ENCODE measurements at regions not wholly inside any gene's neighbourhood (a gene's known extent, or its start where the extent isn't known, plus 50 kb on each side); places are given as distances from the start of the nearest gene placed in this dataset.

DNA sequence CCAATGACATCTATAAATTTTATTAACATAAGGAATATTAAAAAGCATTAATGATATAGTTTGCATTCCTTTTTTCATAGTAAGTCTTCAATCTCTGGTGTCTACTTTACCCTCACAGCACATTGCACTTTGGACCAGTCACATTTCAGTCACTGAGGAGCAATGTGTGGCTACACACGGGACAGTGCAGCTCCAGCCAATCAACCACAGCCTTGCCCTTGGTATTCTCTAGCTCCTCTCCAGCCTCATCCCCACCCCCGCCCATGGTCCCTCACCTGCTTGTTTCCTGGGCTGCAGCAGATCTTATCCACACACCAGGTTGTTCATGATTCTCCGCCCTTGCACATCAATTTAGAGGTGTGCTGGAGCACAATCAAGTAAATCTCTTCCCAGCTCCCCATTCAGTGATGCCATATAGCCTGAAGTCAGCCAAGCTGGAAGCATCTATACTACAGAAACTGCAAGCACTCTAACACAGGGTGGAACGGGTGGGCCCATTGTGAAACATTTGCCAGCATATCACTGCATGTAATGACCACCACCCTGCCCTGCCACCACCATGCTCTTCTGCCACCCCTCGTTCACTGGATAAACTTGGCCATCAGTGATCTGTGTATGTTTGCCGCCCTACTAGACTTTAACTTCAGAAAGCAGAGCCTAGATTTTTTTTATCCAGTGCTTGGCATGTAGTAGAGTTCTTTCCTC, 93.0 kb upstream of the SLC44A3 start:
- no peaks in the 10 kb centered on the region for H3K9me3 Mint-ChIP-seq
- no peak for DNase-seq
- no peak overlapping the region for H3K4me3 Mint-ChIP-seq
- ATAC-seq (ENCODE audit: low read depth): no peak
- POLR2A ChIA-PET: no interaction called here
- no peaks in the 10 kb centered on the region for H3K4me1 Mint-ChIP-seq
- peaks cover 13% of the 10 kb centered on the region for H3K27me3 Mint-ChIP-seq
- no peak overlapping the region for H3K27ac Mint-ChIP-seq
- no peaks in the 10 kb centered on the region for H3K36me3 Mint-ChIP-seq

DNA sequence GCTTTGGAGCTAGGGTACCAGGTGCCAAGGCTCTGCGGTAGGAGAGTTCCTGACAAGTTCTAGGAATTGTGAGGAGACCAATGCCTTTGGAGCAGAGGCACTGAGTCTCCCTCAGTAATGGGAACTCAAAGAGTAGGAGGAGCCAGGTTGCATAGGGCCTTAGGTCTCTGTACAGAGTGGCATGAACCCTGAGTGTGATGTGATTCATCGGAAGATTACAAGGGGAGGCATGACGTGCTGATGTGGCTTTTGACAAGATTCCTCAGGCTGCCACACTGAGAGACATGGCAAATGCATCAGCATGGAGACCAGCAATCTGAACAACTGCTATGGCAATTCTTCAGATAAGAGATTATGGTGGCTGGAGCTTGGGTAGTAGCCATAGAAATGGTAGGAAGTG, 94.6 kb upstream of the SLC44A3 start:
- H3K4me3 Mint-ChIP-seq: no peak overlapping the region
- no peaks in the 10 kb centered on the region for H3K36me3 Mint-ChIP-seq
- H3K27me3 Mint-ChIP-seq: peaks cover 17% of the 10 kb centered on the region
- H3K4me1 Mint-ChIP-seq: peaks cover 4% of the 10 kb centered on the region
- no peaks in the 10 kb centered on the region for H3K9me3 Mint-ChIP-seq
- no peak overlapping the region for H3K27ac Mint-ChIP-seq
- POLR2A ChIA-PET: no interaction called here
- DNase-seq (no peak), ATAC-seq (ENCODE audit: low read depth) (no peak)

DNA sequence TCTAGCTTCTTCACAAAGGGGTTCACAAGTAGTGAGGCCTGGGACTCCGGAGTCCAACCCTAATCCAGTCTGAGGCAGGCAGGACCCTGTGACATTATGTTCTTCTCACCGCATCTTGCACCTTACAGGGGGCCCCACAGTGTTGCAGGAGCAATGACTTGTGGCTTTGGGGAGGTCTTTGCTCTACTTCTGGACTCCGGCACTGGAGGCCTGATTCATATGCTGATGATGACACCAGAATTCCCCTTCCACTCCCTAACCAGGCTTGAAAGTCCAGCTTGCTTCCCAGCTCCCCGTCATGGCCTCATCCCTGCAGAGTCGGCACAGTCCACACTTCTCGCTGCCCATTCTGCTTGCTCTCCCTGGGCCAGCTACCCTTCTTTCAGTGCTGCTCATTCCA, 96.3 kb upstream of the SLC44A3 start:
- no peaks in the 10 kb centered on the region for H3K36me3 Mint-ChIP-seq
- no peak overlapping the region for H3K27ac Mint-ChIP-seq
- H3K27me3 Mint-ChIP-seq: peaks cover 17% of the 10 kb centered on the region
- POLR2A ChIA-PET: no interaction called here
- DNase-seq (no peak), ATAC-seq (ENCODE audit: low read depth) (no peak)
- H3K4me3 Mint-ChIP-seq: no peak overlapping the region
- H3K9me3 Mint-ChIP-seq: no peaks in the 10 kb centered on the region
- peaks cover 8% of the 10 kb centered on the region for H3K4me1 Mint-ChIP-seq

DNA sequence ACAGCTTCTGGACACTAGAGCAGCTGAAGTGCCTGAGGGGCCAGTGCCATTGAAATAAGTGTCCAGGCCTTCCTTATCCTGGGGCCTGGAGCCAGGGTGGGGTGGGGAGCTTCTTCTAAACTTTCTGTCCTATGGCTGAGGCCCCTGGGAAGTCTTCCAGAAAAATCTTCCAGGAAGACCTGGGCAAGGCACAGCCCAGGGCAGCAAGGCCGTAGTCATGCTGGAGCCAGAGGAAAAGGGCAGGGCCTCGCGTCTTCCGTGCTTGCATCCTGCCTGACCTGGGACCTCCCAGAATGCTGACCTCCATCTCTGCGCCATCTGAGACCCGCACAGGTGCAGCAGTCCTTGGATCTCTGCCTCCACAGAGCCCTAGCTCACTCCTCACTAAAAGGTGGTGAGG, 96.7 kb upstream of the SLC44A3 start:
- POLR2A ChIA-PET: no interaction called here
- H3K4me3 Mint-ChIP-seq: no peak overlapping the region

DNA sequence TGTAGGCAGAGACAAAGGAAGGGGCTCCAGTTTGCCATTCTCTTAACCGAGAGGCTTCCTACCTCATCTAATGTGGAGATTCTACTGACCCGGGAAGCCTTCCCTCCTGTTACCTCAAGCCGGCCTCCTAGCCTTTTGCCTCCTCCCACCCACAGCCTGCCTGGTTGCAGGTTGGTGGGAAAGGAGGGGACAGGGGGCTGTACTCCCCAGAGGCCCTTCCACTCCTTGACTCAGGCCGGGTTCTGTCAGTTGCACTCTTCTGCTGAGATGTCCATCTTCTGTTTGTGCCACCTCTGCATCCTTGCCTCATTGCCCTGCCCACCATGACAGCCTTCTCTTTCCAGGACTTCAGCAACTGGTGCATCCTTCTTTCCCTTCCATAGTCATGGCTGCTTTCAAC, 98.0 kb upstream of the SLC44A3 start:
- Mint-ChIP-seq H3K27me3 (peaks cover 18% of the 10 kb centered on the region), H3K4me3 (no peak overlapping the region), H3K4me1 (peaks cover 8% of the 10 kb centered on the region), H3K36me3 (no peaks in the 10 kb centered on the region), H3K9me3 (no peaks in the 10 kb centered on the region), H3K27ac (no peak overlapping the region)
- DNase-seq (no peak), ATAC-seq (ENCODE audit: low read depth) (no peak)
- POLR2A ChIA-PET: no interaction called here

More for the DNA sequence above, 96.7 kb upstream of the SLC44A3 start:
- DNase-seq: no peak
- peaks cover 8% of the 10 kb centered on the region for H3K4me1 Mint-ChIP-seq
- peaks cover 21% of the 10 kb centered on the region for H3K27me3 Mint-ChIP-seq
- H3K27ac Mint-ChIP-seq: no peak overlapping the region
- H3K36me3 Mint-ChIP-seq: no peaks in the 10 kb centered on the region
- H3K9me3 Mint-ChIP-seq: no peaks in the 10 kb centered on the region
- ATAC-seq (ENCODE audit: low read depth): no peak

DNA sequence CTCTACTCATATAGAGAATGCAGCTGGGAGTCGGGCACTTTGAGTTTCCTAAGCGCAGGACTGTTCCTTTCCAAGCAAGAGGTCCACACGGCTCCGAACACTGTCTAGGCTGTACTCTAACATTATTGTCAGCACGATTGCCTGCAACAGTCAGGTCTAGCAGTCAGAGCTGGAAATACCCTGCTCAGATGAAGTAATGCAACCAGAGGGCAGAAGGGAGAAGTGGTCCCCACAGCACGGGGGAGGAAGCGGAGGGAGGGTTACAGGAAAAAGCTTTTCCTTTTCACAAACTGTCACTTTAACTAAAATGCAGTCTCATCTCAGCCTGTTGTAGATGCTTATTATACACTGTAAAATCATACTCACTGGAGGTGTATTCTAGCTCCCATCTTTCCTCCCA, 98.9 kb upstream of the SLC44A3 start:
- DNase-seq (no peak), ATAC-seq (ENCODE audit: low read depth) (no peak)
- Mint-ChIP-seq H3K4me3 (no peak overlapping the region), H3K4me1 (peaks cover 8% of the 10 kb centered on the region), H3K9me3 (no peaks in the 10 kb centered on the region), H3K27ac (no peak overlapping the region), H3K36me3 (no peaks in the 10 kb centered on the region), H3K27me3 (peaks cover 22% of the 10 kb centered on the region)
- POLR2A ChIA-PET: no interaction called here

DNA sequence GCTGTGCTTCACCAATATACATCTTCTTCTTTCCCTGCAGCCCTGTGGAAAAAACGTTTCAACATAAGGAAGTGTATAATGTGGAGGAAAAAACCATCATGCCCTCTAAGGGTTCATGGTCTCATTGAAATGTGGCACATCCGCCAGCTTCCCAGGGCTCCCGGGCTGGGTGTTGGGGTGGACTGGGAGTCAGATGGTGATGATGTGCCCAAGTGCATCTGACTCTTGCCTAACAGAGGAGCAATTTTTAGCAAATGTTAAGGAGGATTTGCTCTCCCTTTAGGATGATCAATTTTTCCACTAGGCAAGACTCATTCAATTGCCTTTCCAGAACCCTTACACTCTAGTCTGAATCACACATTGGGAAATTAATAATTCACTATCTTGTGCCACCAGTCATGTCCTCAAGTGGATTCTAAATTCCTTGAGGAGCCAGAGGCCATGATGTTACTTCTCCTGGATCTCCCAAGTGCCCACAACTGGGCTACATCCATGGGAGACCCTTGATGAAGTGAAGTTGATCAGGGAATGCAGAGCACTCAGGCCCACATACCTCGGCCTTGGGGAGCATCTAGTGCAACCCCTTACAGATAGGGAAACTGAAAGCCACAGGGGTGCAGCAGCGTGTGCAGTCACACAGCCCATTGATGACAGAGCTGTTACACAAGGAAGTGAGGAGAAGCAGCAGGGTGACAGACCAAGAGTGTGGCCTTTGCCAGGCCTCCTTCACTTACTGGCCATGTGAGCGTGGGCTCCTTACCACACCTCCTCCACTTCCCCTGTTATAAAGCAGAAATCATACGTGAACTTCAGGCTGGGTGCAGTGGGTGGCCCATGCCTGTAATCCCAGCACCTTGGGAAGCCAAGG, 100.0 kb upstream of the SLC44A3 start:
- Mint-ChIP-seq H3K9me3 (no peaks in the 10 kb centered on the region), H3K4me1 (peaks cover 8% of the 10 kb centered on the region), H3K36me3 (no peaks in the 10 kb centered on the region), H3K27ac (no peak overlapping the region), H3K27me3 (peaks cover 23% of the 10 kb centered on the region), H3K4me3 (no peak overlapping the region)
- POLR2A ChIA-PET: no interaction called here
- ATAC-seq (ENCODE audit: low read depth): peak; percentile 93
- no peak for DNase-seq

DNA sequence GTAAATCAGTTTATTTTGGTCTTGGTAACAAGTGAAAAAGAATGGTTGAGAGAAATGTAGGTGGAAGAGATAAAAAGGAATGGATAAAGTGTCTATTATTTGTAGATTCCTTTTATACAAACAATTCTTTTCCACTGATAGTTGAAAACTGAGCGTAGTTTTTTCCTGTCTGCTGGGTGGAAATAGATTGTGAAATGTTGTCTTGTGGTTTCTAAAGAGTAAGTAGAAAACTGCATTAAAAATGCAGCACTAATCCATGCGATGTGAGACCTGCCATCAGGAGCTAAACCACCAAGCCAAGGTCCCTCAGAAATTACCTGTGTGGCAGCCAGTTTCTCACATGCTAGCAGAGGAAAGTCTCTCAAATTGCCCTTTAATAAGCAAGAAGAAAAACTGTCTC, 103.2 kb upstream of the SLC44A3 start:
- Mint-ChIP-seq H3K36me3 (no peaks in the 10 kb centered on the region), H3K27ac (no peak overlapping the region)

DNA sequence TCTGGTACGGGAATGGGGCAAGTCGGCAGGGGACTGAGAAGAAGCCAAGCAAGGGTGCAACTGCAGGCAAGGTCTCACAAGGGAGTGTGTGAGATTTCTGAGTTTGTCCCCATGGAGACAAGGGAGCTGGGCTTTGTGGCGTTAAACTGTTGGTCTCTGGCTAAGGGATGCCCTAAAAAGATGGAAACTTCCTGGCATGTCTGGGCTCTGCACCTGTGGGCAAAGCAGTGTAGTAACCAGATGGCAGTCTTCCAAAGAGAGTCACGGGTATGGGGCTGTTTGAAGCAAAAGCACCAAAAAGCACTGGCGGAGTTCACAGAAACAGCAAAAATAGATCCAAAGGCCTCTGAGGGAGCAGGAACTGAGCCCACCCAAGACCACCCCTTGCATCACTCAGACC, 104.8 kb upstream of the SLC44A3 start:
- Mint-ChIP-seq H3K4me3 (no peak overlapping the region), H3K9me3 (no peaks in the 10 kb centered on the region), H3K4me1 (peaks cover 6% of the 10 kb centered on the region), H3K27me3 (peaks cover 19% of the 10 kb centered on the region), H3K27ac (no peak overlapping the region), H3K36me3 (no peaks in the 10 kb centered on the region)
- no peak for DNase-seq
- POLR2A ChIA-PET: no interaction called here
- no peak for ATAC-seq (ENCODE audit: low read depth)

More for the DNA sequence above, 103.2 kb upstream of the SLC44A3 start:
- POLR2A ChIA-PET: no interaction called here
- no peak overlapping the region for H3K4me3 Mint-ChIP-seq
- H3K4me1 Mint-ChIP-seq: peaks cover 11% of the 10 kb centered on the region
- no peak for ATAC-seq (ENCODE audit: low read depth)
- peaks cover 22% of the 10 kb centered on the region for H3K27me3 Mint-ChIP-seq
- no peaks in the 10 kb centered on the region for H3K9me3 Mint-ChIP-seq
- DNase-seq: no peak

DNA sequence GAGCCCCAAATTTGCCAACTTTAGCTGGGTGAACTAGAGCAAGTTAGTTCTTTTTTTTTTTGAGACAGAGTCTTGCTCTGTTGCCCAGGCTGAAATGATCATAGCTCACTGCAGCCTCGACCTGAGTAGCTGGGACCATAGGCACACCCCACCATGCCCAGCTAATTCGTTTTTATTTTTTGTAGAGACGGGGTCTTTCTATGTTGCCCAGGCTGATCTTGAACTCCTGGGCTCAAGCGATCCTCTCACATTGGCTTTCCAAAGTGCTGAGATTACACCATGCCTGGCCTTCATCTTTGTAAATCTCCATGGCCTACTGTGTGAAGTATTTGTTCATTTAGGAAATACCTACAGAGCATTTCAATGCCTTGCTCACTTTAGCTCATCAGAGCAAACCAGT, 105.6 kb upstream of the SLC44A3 start:
- peaks cover 3% of the 10 kb centered on the region for H3K4me1 Mint-ChIP-seq
- H3K4me3 Mint-ChIP-seq: no peak overlapping the region
- no peaks in the 10 kb centered on the region for H3K36me3 Mint-ChIP-seq
- H3K27ac Mint-ChIP-seq: no peak overlapping the region
- peaks cover 19% of the 10 kb centered on the region for H3K27me3 Mint-ChIP-seq
- POLR2A ChIA-PET: no interaction called here
- H3K9me3 Mint-ChIP-seq: no peaks in the 10 kb centered on the region
- DNase-seq (no peak), ATAC-seq (ENCODE audit: low read depth) (no peak)

DNA sequence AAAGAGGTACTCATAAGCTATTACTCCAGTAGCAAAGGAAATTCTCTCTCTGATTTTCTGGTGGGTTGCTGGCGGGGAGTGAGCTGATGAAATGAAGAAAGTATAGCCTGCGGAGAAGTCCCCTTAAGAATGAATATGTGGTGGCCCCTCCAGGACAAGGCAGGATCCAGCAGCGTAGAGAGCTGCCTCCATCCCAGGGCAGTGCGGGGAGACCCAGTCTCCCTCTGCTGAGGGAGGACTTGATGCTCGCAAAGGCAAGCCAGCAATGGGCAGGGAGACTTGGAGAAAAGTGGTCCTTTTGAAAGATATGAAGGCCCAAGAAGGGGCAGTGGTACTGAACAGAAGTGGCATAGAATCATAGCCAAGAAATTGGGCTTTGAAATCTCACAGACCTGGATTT, 106.0 kb upstream of the SLC44A3 start:
- Mint-ChIP-seq H3K36me3 (no peaks in the 10 kb centered on the region), H3K27me3 (peaks cover 18% of the 10 kb centered on the region), H3K4me1 (peaks cover 3% of the 10 kb centered on the region), H3K9me3 (no peaks in the 10 kb centered on the region), H3K27ac (no peak overlapping the region), H3K4me3 (no peak overlapping the region)
- ATAC-seq (ENCODE audit: low read depth) (no peak), DNase-seq (no peak)
- POLR2A ChIA-PET: no interaction called here

DNA sequence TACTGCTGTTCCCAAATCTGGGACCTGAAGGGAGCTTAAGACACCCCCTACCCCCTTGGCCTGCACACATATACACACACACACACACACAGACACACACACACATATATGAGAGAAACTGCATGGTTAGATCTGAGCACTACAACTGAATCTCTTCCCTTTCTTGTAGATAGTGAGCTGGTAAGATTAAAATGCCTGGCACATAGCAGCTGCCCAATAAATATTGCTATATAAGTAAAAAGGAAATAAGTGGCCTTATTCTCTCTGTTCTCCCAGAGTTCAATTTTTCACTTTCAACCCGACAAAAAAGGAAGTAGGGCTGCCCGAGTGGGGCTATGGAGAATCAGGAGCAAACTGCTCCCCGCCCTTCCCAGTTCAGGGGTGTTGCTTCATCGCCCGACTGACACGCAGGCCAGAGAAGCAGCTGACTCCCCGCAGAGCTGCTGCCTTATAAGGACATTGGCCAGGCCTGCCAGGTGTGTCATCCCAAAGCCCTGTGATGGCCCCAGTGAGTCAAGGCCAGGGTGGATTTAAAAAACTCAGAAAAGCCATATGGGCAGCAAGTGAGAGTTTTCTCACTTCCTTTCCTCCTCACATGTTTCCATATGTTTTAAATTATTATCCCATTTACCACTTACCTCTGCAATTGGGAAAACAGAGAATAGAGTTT, 106.5 kb upstream of the SLC44A3 start:
- Mint-ChIP-seq H3K4me3 (no peak overlapping the region), H3K27me3 (peaks cover 14% of the 10 kb centered on the region), H3K36me3 (no peaks in the 10 kb centered on the region), H3K9me3 (no peaks in the 10 kb centered on the region), H3K27ac (no peak overlapping the region), H3K4me1 (peaks cover 3% of the 10 kb centered on the region)
- DNase-seq (no peak), ATAC-seq (ENCODE audit: low read depth) (no peak)
- POLR2A ChIA-PET: no interaction called here

DNA sequence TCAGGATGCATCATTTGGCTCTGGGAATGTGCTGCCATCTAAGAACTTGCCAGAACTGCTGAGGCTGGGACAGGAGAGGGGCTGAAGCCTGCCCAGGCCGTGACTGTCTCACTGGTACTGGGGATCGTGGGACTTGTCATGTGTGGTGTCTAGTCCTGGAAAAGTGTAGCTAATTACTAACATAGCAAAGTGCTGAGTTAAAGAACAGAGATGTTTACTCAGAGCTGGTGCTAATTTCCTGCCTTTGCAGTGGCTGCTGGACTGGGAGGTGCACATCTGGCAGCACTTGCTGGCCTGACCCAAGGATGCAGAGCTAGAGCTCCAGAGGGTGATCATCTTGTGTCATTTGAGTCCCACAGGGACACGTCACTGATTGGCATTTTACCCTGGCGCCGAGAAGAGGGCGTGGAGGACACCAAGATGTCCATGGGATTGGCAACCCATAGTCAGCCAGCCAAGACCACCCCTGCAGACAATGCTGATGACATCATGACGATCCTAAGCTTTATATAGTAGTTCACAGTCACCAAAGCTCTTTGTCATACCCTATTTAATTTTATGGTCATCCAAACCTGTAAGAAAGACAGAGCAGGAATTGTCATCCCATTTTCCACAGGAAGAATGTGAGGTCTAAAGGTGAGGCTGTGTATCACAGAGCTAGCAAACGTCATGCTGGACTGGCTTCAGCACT, 110.1 kb upstream of the SLC44A3 start:
- H3K36me3 Mint-ChIP-seq: no peaks in the 10 kb centered on the region
- POLR2A ChIA-PET: no interaction called here
- H3K4me3 Mint-ChIP-seq: no peak overlapping the region
- DNase-seq: no peak
- no peaks in the 10 kb centered on the region for H3K9me3 Mint-ChIP-seq
- ATAC-seq (ENCODE audit: low read depth): no peak
- H3K27ac Mint-ChIP-seq: no peak overlapping the region
- H3K4me1 Mint-ChIP-seq: peaks cover 3% of the 10 kb centered on the region
- peaks cover 13% of the 10 kb centered on the region for H3K27me3 Mint-ChIP-seq
